ENCODE measurements at regions not wholly inside any gene's neighbourhood (a gene's known extent, or its start where the extent isn't known, plus 50 kb on each side); places are given as distances from the start of the nearest gene placed in this dataset.
"Not testable (repeated sequence)": the region's sequence is repeated elsewhere in the genome, so short reads cannot be mapped to it uniquely, and the experiment has no call there.

DNA sequence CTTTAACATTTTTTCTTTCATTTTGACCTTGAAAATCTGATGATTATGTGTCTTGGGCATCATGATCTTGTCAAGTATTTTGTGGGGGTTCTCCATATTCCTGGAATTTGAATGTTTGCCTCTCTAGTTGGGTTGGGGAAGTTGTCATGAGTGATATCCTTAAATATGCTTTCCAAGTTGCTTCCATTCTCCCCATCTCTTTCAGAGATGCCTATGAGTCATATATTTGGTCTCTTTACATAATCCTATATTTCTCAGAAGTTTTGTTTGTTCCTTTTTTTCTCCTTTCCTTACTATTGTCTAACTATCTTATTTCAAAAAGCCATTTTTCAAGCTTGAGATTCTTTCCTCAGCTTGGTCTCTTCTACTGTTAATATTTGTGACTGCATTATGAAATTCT is 69.0 kb upstream of the CCDC80 start:
- H3K36me3 ChIP-seq (replicated peaks in 1 of 2): no peaks in the 10 kb centered on the region
- intact Hi-C loops (cut with DNase I): no loop called here
- no peaks in the 10 kb centered on the region for H3K27me3 ChIP-seq
- H3K27ac ChIP-seq: no peak overlapping the region
- H3K9me3 ChIP-seq (replicated peaks in 1 of 3): no peaks in the 10 kb centered on the region
- H3K4me1 ChIP-seq (replicated peaks in 1 of 2): no peaks in the 10 kb centered on the region
- DNase-seq: no peak
- no peak overlapping the region for H3K4me3 ChIP-seq
- TF ChIP-seq, protein P1, sequence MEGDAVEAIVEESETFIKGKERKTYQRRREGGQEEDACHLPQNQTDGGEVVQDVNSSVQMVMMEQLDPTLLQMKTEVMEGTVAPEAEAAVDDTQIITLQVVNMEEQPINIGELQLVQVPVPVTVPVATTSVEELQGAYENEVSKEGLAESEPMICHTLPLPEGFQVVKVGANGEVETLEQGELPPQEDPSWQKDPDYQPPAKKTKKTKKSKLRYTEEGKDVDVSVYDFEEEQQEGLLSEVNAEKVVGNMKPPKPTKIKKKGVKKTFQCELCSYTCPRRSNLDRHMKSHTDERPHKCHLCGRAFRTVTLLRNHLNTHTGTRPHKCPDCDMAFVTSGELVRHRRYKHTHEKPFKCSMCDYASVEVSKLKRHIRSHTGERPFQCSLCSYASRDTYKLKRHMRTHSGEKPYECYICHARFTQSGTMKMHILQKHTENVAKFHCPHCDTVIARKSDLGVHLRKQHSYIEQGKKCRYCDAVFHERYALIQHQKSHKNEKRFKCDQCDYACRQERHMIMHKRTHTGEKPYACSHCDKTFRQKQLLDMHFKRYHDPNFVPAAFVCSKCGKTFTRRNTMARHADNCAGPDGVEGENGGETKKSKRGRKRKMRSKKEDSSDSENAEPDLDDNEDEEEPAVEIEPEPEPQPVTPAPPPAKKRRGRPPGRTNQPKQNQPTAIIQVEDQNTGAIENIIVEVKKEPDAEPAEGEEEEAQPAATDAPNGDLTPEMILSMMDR (IDR thresholded peaks at IDR 0.05): no peak
- no peak for TF ChIP-seq POLR2A (IDR thresholded peaks at IDR 0.05)

GRCh38 chr3:112699436-112699978 is 58.6 kb upstream of the CCDC80 start:
- Histone ChIP-seq H3K27me3 (no peaks in the 10 kb centered on the region), H3K36me3 (replicated peaks in 1 of 2) (no peaks in the 10 kb centered on the region), H3K4me3 (no peak overlapping the region), H3K9me3 (replicated peaks in 1 of 3) (no peaks in the 10 kb centered on the region), H3K4me1 (replicated peaks in 1 of 2) (no peaks in the 10 kb centered on the region), H3K27ac (no peak overlapping the region)
- peak in 4 of 7 donors; percentile 13 to 34 (median 28) for DNase-seq
- intact Hi-C loops (cut with DNase I): no loop called here
- TF ChIP-seq POLR2A (IDR thresholded peaks at IDR 0.05): no peak
- TF ChIP-seq, protein P1 (IDR thresholded peaks at IDR 0.05): peak in 3 of 6 experiments; percentile 17 to 33 (median 22)
- 8 to 50% (median 48%) methylated on average over 3 to 4 of the region's 4 CpGs for WGBS, 4 donors

GRCh38 chr3:112698442-112698841 is 57.5 kb upstream of the CCDC80 start:
- H3K4me3 ChIP-seq; H3K27me3 ChIP-seq; H3K36me3 ChIP-seq (replicated peaks in 1 of 2); H3K27ac ChIP-seq; DNase-seq; H3K9me3 ChIP-seq (replicated peaks in 1 of 3); H3K4me1 ChIP-seq (replicated peaks in 1 of 2); intact Hi-C loops (cut with DNase I): not testable (repeated sequence)
- 66 to 87% (median 81%) methylated on average over 2 of the region's 2 CpGs for WGBS, 4 donors

GRCh38 chr3:112696244-112696643 is 55.3 kb upstream of the CCDC80 start:
- H3K4me1 ChIP-seq (replicated peaks in 1 of 2); DNase-seq; H3K9me3 ChIP-seq (replicated peaks in 1 of 3); intact Hi-C loops (cut with DNase I); H3K36me3 ChIP-seq (replicated peaks in 1 of 2); H3K4me3 ChIP-seq; H3K27me3 ChIP-seq; H3K27ac ChIP-seq: not testable (repeated sequence)
- 60 to 74% (median 70%) methylated on average over 3 of the region's 3 CpGs for WGBS, 4 donors

DNA sequence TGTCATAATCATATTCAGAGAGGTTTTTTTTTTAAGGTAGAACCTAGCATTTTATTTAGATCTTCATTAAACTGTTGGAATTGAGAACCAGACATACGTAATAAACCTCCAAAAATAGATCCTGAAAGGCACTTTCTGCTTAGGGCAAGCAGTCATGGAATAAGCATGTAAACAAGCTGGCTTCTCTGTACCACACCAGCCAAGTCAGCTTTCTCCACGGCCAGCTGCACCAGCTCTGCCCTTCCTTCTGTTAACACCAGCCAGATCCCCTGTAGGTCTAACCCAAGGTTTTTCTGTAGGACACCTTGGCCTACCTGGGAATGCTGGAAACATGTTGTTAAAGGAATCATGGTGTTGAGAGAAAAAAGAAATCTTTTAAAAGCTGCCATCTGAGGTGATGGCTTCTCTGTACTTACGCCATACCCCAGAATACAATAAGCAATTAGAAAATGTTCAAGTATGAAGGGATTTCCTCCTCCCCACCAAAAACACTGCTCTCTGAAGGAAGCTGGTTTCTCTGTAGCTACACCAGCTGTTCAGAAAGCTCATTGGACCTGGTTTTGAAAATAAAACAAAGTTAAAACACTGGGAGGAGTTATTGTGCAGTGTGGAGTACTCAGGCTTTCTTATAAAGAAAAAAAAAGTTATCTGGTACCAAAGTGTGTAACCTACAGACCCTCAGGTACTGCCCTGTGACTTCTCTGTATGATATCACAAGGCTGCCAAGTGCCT is 54.6 kb upstream of the CCDC80 start:
- WGBS, 4 donors: 63 to 80% (median 74%) methylated on average over 3 of the region's 3 CpGs
- H3K27me3 ChIP-seq; intact Hi-C loops (cut with DNase I); H3K27ac ChIP-seq; DNase-seq; H3K9me3 ChIP-seq (replicated peaks in 1 of 3); H3K36me3 ChIP-seq (replicated peaks in 1 of 2); H3K4me1 ChIP-seq (replicated peaks in 1 of 2); H3K4me3 ChIP-seq: not testable (repeated sequence)

- H3K4me3 ChIP-seq; H3K36me3 ChIP-seq (replicated peaks in 1 of 2); H3K4me1 ChIP-seq (replicated peaks in 1 of 2); intact Hi-C loops (cut with DNase I); H3K9me3 ChIP-seq (replicated peaks in 1 of 3); H3K27me3 ChIP-seq; H3K27ac ChIP-seq; DNase-seq: not testable (repeated sequence)
- 89 to 97% (median 94%) methylated on average over 2 of the region's 2 CpGs for WGBS, 4 donors
Observed at GRCh38 chr3:112694906-112695305, 54.0 kb upstream of the CCDC80 start.
